ENCODE measurements at regions not wholly inside any gene's neighbourhood (a gene's known extent, or its start where the extent isn't known, plus 50 kb on each side); places are given as distances from the start of the nearest gene placed in this dataset.

- TF ChIP-seq, protein P1, sequence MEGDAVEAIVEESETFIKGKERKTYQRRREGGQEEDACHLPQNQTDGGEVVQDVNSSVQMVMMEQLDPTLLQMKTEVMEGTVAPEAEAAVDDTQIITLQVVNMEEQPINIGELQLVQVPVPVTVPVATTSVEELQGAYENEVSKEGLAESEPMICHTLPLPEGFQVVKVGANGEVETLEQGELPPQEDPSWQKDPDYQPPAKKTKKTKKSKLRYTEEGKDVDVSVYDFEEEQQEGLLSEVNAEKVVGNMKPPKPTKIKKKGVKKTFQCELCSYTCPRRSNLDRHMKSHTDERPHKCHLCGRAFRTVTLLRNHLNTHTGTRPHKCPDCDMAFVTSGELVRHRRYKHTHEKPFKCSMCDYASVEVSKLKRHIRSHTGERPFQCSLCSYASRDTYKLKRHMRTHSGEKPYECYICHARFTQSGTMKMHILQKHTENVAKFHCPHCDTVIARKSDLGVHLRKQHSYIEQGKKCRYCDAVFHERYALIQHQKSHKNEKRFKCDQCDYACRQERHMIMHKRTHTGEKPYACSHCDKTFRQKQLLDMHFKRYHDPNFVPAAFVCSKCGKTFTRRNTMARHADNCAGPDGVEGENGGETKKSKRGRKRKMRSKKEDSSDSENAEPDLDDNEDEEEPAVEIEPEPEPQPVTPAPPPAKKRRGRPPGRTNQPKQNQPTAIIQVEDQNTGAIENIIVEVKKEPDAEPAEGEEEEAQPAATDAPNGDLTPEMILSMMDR (IDR thresholded peaks at IDR 0.05; ENCODE audit: unreplicated experiment): no peak
- Mint-ChIP-seq H3K27me3 (ENCODE audit: insufficient read depth, unreplicated experiment) (peaks cover under 1% of the 10 kb centered on the region), H3K4me1 (ENCODE audit: insufficient read depth, unreplicated experiment) (peaks cover 9% of the 10 kb centered on the region), H3K27ac (ENCODE audit: low read depth, unreplicated experiment) (no peak overlapping the region), H3K4me3 (ENCODE audit: unreplicated experiment) (no peak overlapping the region), H3K9me3 (ENCODE audit: unreplicated experiment) (no peaks in the 10 kb centered on the region), H3K36me3 (ENCODE audit: insufficient read depth, unreplicated experiment) (no peaks in the 10 kb centered on the region)
- ChIA-PET POLR2A (no interaction called here), CTCF (interaction anchor here (0.5 to 0.7 kb wide), 2 partner anchors 184 to 989 kb away, joined by 3 read pairs; no protein-coding TSS in a partner anchor)
- BruUV-seq (replicated peaks): no TSS peak
- intact Hi-C loops (cut with micrococcal nuclease): no loop called here
- DNase-seq (ENCODE audit: unreplicated experiment): no peak
Observed at GRCh38 chr7:114050571-114050970, 131.8 kb upstream of the PPP1R3A start.

DNA sequence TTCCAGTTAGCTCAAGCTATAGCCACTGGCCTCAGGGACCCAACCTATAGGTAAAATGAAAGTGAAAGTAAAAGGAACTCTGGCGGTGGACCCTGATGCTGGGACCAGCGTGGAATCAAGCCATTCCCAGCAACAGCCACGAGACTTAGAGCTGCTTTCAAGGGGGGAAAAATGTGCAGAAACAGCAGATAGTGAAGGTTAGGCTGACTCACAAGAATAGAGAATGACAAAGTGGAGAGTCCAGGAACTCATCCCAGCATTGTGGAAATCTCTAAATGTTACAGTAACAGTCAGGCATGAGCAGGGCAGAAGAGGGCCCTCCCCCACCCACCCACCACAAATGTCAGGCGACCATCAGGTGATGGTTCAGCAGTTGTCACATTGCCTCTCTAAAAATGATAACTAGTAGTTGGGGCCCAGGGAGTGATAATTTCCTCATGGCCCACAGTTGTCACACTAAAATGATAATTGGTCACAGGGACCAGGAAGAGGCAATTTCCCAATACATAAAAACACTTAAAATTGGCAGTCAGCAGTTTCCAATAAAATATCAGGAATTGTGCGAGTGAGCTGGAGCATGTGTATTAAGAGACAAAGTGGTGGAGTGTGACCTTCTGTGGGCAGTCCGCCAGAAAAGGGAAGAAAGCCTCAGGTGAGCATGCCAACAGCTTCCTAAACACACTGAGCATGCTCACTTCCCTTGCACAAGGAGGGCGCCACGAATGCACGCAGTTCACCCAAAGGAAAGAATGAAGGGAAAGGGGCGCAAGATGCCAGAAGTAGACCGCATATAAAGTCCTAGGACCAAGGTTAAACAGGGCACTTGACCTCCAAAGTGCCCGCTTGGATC, 129.8 kb upstream of the PPP1R3A start:
- peak; percentile 17 for DNase-seq (ENCODE audit: unreplicated experiment)
- POLR2A ChIA-PET: no interaction called here

GRCh38 chr7:114047889-114048288, 129.1 kb upstream of the PPP1R3A start:
- peak; percentile 54 for DNase-seq (ENCODE audit: unreplicated experiment)
- intact Hi-C loops (cut with micrococcal nuclease): no loop called here
- POLR2A ChIA-PET: no interaction called here
- TF ChIP-seq, protein P1 (IDR thresholded peaks at IDR 0.05; ENCODE audit: unreplicated experiment): no peak
- H3K4me3 Mint-ChIP-seq (ENCODE audit: unreplicated experiment): peak overlapping the region; percentile 70
- no TSS peak for BruUV-seq (replicated peaks)
- no peaks in the 10 kb centered on the region for H3K36me3 Mint-ChIP-seq (ENCODE audit: insufficient read depth, unreplicated experiment)
- H3K27me3 Mint-ChIP-seq (ENCODE audit: insufficient read depth, unreplicated experiment): no peaks in the 10 kb centered on the region
- H3K4me1 Mint-ChIP-seq (ENCODE audit: insufficient read depth, unreplicated experiment): peaks cover 9% of the 10 kb centered on the region
- CTCF ChIA-PET: interaction anchor here (1.2 kb wide), 1 partner anchor 22 kb away, joined by 4 read pairs; no protein-coding TSS in a partner anchor
- H3K9me3 Mint-ChIP-seq (ENCODE audit: unreplicated experiment): no peaks in the 10 kb centered on the region
- H3K27ac Mint-ChIP-seq (ENCODE audit: low read depth, unreplicated experiment): no peak overlapping the region

More for the DNA sequence above, 129.8 kb upstream of the PPP1R3A start:
- Mint-ChIP-seq H3K9me3 (ENCODE audit: unreplicated experiment) (no peaks in the 10 kb centered on the region), H3K27ac (ENCODE audit: low read depth, unreplicated experiment) (no peak overlapping the region), H3K4me3 (ENCODE audit: unreplicated experiment) (peak overlapping the region; percentile 70), H3K36me3 (ENCODE audit: insufficient read depth, unreplicated experiment) (no peaks in the 10 kb centered on the region), H3K4me1 (ENCODE audit: insufficient read depth, unreplicated experiment) (peaks cover 9% of the 10 kb centered on the region), H3K27me3 (ENCODE audit: insufficient read depth, unreplicated experiment) (no peaks in the 10 kb centered on the region)
- TF ChIP-seq, protein P1 (IDR thresholded peaks at IDR 0.05; ENCODE audit: unreplicated experiment): no peak
- intact Hi-C loops (cut with micrococcal nuclease): no loop called here
- BruUV-seq (replicated peaks): no TSS peak
- CTCF ChIA-PET: interaction anchor here (0.6 kb wide), 1 partner anchor 441 kb away, joined by 3 read pairs; no protein-coding TSS in a partner anchor

DNA sequence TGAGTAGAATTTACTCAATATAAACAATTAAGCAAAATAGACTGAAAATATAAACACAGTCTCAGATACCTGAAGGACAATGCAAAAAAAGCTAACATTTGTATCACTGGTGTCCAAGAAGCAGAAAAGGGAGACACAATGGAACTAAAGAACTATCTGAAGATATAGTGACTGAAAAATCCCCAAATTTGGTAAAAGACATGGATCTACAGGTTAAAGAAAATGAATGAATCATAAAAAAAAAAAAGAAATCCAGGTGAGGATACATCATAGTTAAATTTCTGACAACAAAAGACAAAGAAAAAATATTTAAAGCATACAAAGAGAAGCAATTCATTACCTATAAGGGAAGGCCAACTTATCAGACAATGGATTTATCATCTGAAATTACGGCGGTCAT, 114.7 kb upstream of the PPP1R3A start:
- BruUV-seq (replicated peaks): no TSS peak
- H3K4me1 Mint-ChIP-seq (ENCODE audit: insufficient read depth, unreplicated experiment): no peaks in the 10 kb centered on the region
- H3K4me3 Mint-ChIP-seq (ENCODE audit: unreplicated experiment): no peak overlapping the region
- H3K27ac Mint-ChIP-seq (ENCODE audit: low read depth, unreplicated experiment): no peak overlapping the region
- intact Hi-C loops (cut with micrococcal nuclease): no loop called here
- CTCF ChIA-PET: no interaction called here
- no peaks in the 10 kb centered on the region for H3K9me3 Mint-ChIP-seq (ENCODE audit: unreplicated experiment)
- H3K27me3 Mint-ChIP-seq (ENCODE audit: insufficient read depth, unreplicated experiment): peaks cover 62% of the 10 kb centered on the region
- no peaks in the 10 kb centered on the region for H3K36me3 Mint-ChIP-seq (ENCODE audit: insufficient read depth, unreplicated experiment)
- POLR2A ChIA-PET: no interaction called here
- DNase-seq (ENCODE audit: unreplicated experiment): no peak
- TF ChIP-seq, protein P1 (IDR thresholded peaks at IDR 0.05; ENCODE audit: unreplicated experiment): no peak
